Adrenal gland (tissue), 9 donors: ENCODE measurements at regions not wholly inside any gene's neighbourhood (a gene's known extent, or its start where the extent isn't known, plus 50 kb on each side); places are given as distances from the start of the nearest gene placed in this dataset.

Experiments used
- DNase-seq, 7 donors: peaks; one replicate each; pipeline ENCODE4 v3.0.0-alpha.2; 2019 to 2020
- H3K27ac ChIP-seq, 5 donors: fragments of 200-600 bp; sonication (generic) in 4 of 5; 1 replicate in 3 of 5; 2 replicates in 2 of 5; pipeline versions ENCODE4 v1.5.1 to v1.8.0; 2016 to 2020; ENCODE audit warnings: mild to moderate bottlenecking in 1 of 5
- H3K27me3 ChIP-seq: fragments of 200-600 bp; 2 replicates; pipeline ENCODE4 v1.8.0; 2021
- H3K36me3 ChIP-seq, 2 donors: fragments of 200-600 bp; replicated peaks in 1 of 2; 1 replicate in 1 of 2; 2 replicates in 1 of 2; pipeline versions ENCODE4 v1.5.1 to v1.8.0; 2018 to 2022
- H3K4me1 ChIP-seq, 2 donors: fragments of 200-600 bp; replicated peaks in 1 of 2; 1 replicate in 1 of 2; 2 replicates in 1 of 2; pipeline versions ENCODE4 v1.5.1 to v1.8.0; 2018 to 2021
- H3K4me3 ChIP-seq, 4 donors: fragments of 200-600 bp; sonication (generic) in 3 of 4; one replicate each; pipeline ENCODE4 v1.5.1; 2016 to 2018
- H3K9me3 ChIP-seq, 3 donors: fragments of 200-600 bp; sonication (generic) in 1 of 3; replicated peaks in 1 of 3; 1 replicate in 2 of 3; 2 replicates in 1 of 3; pipeline versions ENCODE4 v1.5.1 to v1.8.0; 2016 to 2021
- CTCF ChIP-seq, 6 experiments: fragments of 450-650 bp in 4 of 6; fragments of 200-600 bp in 2 of 6; sonication (generic) in 1 of 6; IDR thresholded peaks; 1 replicate in 5 of 6; 2 replicates in 1 of 6; pipeline versions ENCODE4 v1.5.1 to v1.8.0; 2016 to 2021; ENCODE audit warnings: antibody characterized with exemption in 6 of 6, mild to moderate bottlenecking in 2 of 6, moderate library complexity in 1 of 6
- POLR2A ChIP-seq, 2 donors: fragments of 450-650 bp; IDR thresholded peaks; one replicate each; pipeline ENCODE4 v1.6.1; 2017; ENCODE audit warnings: antibody characterized with exemption in 2 of 2, mild to moderate bottlenecking in 2 of 2, moderate library complexity in 1 of 2
- WGBS, 4 donors: extraction: QIAGEN DNeasy Blood & Tissue Kit in 2 of 4; methylation state at CpG; one replicate each; pipeline versions ENCODE4 v1.1.5 to v1.1.7; 2013 to 2017; 5-methylcytosine and 5-hydroxymethylcytosine counted together
- intact Hi-C, 2 donors: fragments of 100-400 bp; cut with DNase I; formaldehyde crosslinking; loops; one replicate each; pipeline versions ENCODE4 v1.14.1 to v1.15.0; 2022 to 2023
- donor health status: healthy with polysubstance abuse.
- donor health status: Bipolar disorder and iron deficiency.
- donor health status: DM: yes; HTN: yes; CAD: no.
- donor health status: DM: no; HTN: no; CAD: no.
- donor health status: DM: no; HTN: no; CAD: no.

GRCh38 chr1:91124290-91124985 is 102.6 kb upstream of the ZNF644 start:
- Histone ChIP-seq H3K4me1 (no peaks in the 10 kb centered on the region), H3K36me3 (no peaks in the 10 kb centered on the region), H3K27me3 (no peaks in the 10 kb centered on the region), H3K9me3 (no peaks in the 10 kb centered on the region), H3K4me3 (no peak overlapping the region), H3K27ac (no peak overlapping the region)
- intact Hi-C loops, result no loop called here
- TF ChIP-seq POLR2A (IDR thresholded peaks at IDR 0.05), result no peak
- TF ChIP-seq CTCF (IDR thresholded peaks at IDR 0.05), result no peak
- DNase-seq, result no peak
- WGBS, 4 donors, result 71 to 83% (median 80%) methylated on average over 6 of the region's 6 CpGs

GRCh38 chr1:91123773-91124172 is 101.9 kb upstream of the ZNF644 start:
- Histone ChIP-seq H3K4me3 (no peak overlapping the region), H3K36me3 (no peaks in the 10 kb centered on the region), H3K9me3 (no peaks in the 10 kb centered on the region), H3K27ac (no peak overlapping the region), H3K4me1 (no peaks in the 10 kb centered on the region), H3K27me3 (no peaks in the 10 kb centered on the region)
- DNase-seq, result no peak
- WGBS, 4 donors, result 30 to 51% (median 44%) methylated on average over 4 of the region's 4 CpGs
- intact Hi-C loops, result no loop called here
- no peak for TF ChIP-seq CTCF (IDR thresholded peaks at IDR 0.05)
- no peak for TF ChIP-seq POLR2A (IDR thresholded peaks at IDR 0.05)

- H3K27ac ChIP-seq, result no peak overlapping the region
- H3K4me1 ChIP-seq, result no peaks in the 10 kb centered on the region
- no peak overlapping the region for H3K4me3 ChIP-seq
- no peaks in the 10 kb centered on the region for H3K36me3 ChIP-seq
- no peak for DNase-seq
- H3K9me3 ChIP-seq, result no peaks in the 10 kb centered on the region
- no peaks in the 10 kb centered on the region for H3K27me3 ChIP-seq
- WGBS, 4 donors, result 17 to 29% (median 19%) methylated on average over 2 of the region's 2 CpGs
- intact Hi-C loops, result no loop called here
- TF ChIP-seq CTCF (IDR thresholded peaks at IDR 0.05) (no peak), POLR2A (IDR thresholded peaks at IDR 0.05) (no peak)
Measured at GRCh38 chr1:91123319-91123718, 101.5 kb upstream of the ZNF644 start.

- Histone ChIP-seq H3K4me1 (no peaks in the 10 kb centered on the region), H3K4me3 (no peak overlapping the region), H3K27me3 (no peaks in the 10 kb centered on the region), H3K9me3 (no peaks in the 10 kb centered on the region), H3K27ac (no peak overlapping the region), H3K36me3 (no peaks in the 10 kb centered on the region)
- TF ChIP-seq CTCF (IDR thresholded peaks at IDR 0.05), result no peak
- no peak for TF ChIP-seq POLR2A (IDR thresholded peaks at IDR 0.05)
- WGBS, 4 donors, result 70 to 89% (median 82%) methylated on average over 2 of the region's 2 CpGs
- intact Hi-C loops, result no loop called here
- no peak for DNase-seq
Measured at GRCh38 chr1:91122106-91122717, 100.4 kb upstream of the ZNF644 start.
